ENCODE measurements at regions not wholly inside any gene's neighbourhood (a gene's known extent, or its start where the extent isn't known, plus 50 kb on each side); places are given as distances from the start of the nearest gene placed in this dataset.
A peak's percentile ranks its signal among the peaks of the same experiment; 100 is the strongest.

- peak; percentile 29 for DNase-seq
These were observed 366.5 kb downstream of the SEC14L1 start for GRCh38 chr17:77507111-77507885.

GRCh38 chr17:77508047-77508715 is 367.4 kb downstream of the SEC14L1 start:
- DNase-seq, result no peak

- no peak for DNase-seq
These were observed 368.3 kb downstream of the SEC14L1 start for GRCh38 chr17:77509089-77509488.

- DNase-seq, result no peak
These were observed 368.8 kb downstream of the SEC14L1 start for GRCh38 chr17:77509599-77509998.

GRCh38 chr17:77510133-77510796 is 369.5 kb downstream of the SEC14L1 start:
- DNase-seq, result no peak

GRCh38 chr17:77511514-77512061 is 370.8 kb downstream of the SEC14L1 start:
- DNase-seq, result no peak

- DNase-seq, result no peak
These were observed 371.5 kb downstream of the SEC14L1 start for GRCh38 chr17:77512062-77512946.

- no peak for DNase-seq
These were observed 372.3 kb downstream of the SEC14L1 start for GRCh38 chr17:77513045-77513444.

- DNase-seq, result no peak
These were observed 374.5 kb downstream of the SEC14L1 start for GRCh38 chr17:77515227-77515626.

GRCh38 chr17:77516902-77517301 is 376.1 kb downstream of the SEC14L1 start:
- no peak for DNase-seq

- no peak for DNase-seq
These were observed 380.3 kb downstream of the SEC14L1 start for GRCh38 chr17:77521076-77521475.

GRCh38 chr17:77523540-77523939 is 382.8 kb downstream of the SEC14L1 start:
- DNase-seq, result no peak

- no peak for DNase-seq
These were observed 385.5 kb downstream of the SEC14L1 start for GRCh38 chr17:77526259-77526711.

GRCh38 chr17:77526728-77527350 is 386.1 kb downstream of the SEC14L1 start:
- DNase-seq, result no peak

- DNase-seq, result no peak
These were observed 386.6 kb downstream of the SEC14L1 start for GRCh38 chr17:77527409-77527808.

- no peak for DNase-seq
These were observed 387.2 kb downstream of the SEC14L1 start for GRCh38 chr17:77527836-77528505.

- DNase-seq, result peak; percentile 39
These were observed 388.0 kb downstream of the SEC14L1 start for GRCh38 chr17:77528516-77529327.

- DNase-seq, result no peak
These were observed 388.5 kb downstream of the SEC14L1 start for GRCh38 chr17:77529328-77529650.

- no peak for DNase-seq
These were observed 389.8 kb downstream of the SEC14L1 start for GRCh38 chr17:77530591-77530990.

GRCh38 chr17:77531002-77531401 is 390.2 kb downstream of the SEC14L1 start:
- no peak for DNase-seq

GRCh38 chr17:77531641-77532040 is 390.9 kb downstream of the SEC14L1 start:
- no peak for DNase-seq
